CD4-positive, CD25-positive, alpha-beta regulatory T cell (primary cell): ENCODE measurements at regions not wholly inside any gene's neighbourhood (a gene's known extent, or its start where the extent isn't known, plus 50 kb on each side); places are given as distances from the start of the nearest gene placed in this dataset.

Source experiments
- ATAC-seq, 2 donors: fragments of 150-1000 bp; cut with Tn5 transposase; one replicate each; pipeline ENCODE4 v1.10.0; 2021; ENCODE audit warnings: low read depth in 2 of 2, moderate number of reproducible peaks in 2 of 2, moderate library complexity in 1 of 2
- DNase-seq, 3 donors: peaks; one replicate each; pipeline versions ENCODE4 v3.0.0 to v3.0.0-alpha.2; 2012 to 2022; ENCODE audit warnings: mixed read lengths in 1 of 3
- H3K27ac ChIP-seq: one replicate; pipeline ENCODE4 v1.7.0; 2013; ENCODE audit warnings: mild to moderate bottlenecking, low read length; ENCODE audit not compliant: insufficient read depth, poor library complexity, severe bottlenecking
- H3K27me3 ChIP-seq: one replicate; pipeline ENCODE4 v1.7.0; 2013; ENCODE audit warnings: low read length; ENCODE audit not compliant: control insufficient read depth, insufficient read depth
- H3K36me3 ChIP-seq: one replicate; pipeline ENCODE4 v1.7.0; 2013; ENCODE audit warnings: mild to moderate bottlenecking, low read length, moderate library complexity; ENCODE audit not compliant: control insufficient read depth, insufficient read depth
- H3K4me1 ChIP-seq: 2 replicates; pipeline ENCODE4 v1.7.0; 2013; ENCODE audit warnings: mild to moderate bottlenecking, low read length; ENCODE audit not compliant: insufficient read depth, control insufficient read depth, poor library complexity, severe bottlenecking
- H3K4me3 ChIP-seq: one replicate; pipeline ENCODE4 v1.7.0; 2013; ENCODE audit warnings: low read depth, mild to moderate bottlenecking, low read length, moderate library complexity
- H3K9me3 ChIP-seq, 2 experiments: 1 replicate in 1 of 2; 2 replicates in 1 of 2; pipeline ENCODE4 v1.7.0; 2013; ENCODE audit warnings: low read length in 2 of 2, mild to moderate bottlenecking in 1 of 2, moderate library complexity in 1 of 2; ENCODE audit not compliant: control insufficient read depth in 2 of 2
- H3K27ac Mint-ChIP-seq, 3 donors: one replicate each; pipeline ENCODE4 v1.8.0; 2020 to 2022; ENCODE audit warnings: mild to moderate bottlenecking in 3 of 3, mixed read lengths in 3 of 3, moderate library complexity in 2 of 3
- H3K27me3 Mint-ChIP-seq: one replicate; pipeline ENCODE4 v1.8.0; 2022; ENCODE audit warnings: mild to moderate bottlenecking, mixed read lengths
- H3K36me3 Mint-ChIP-seq: one replicate; pipeline ENCODE4 v1.8.0; 2020; ENCODE audit warnings: mixed read lengths
- H3K4me1 Mint-ChIP-seq, 4 donors: one replicate each; pipeline ENCODE4 v1.8.0; 2020 to 2022; ENCODE audit warnings: mixed read lengths in 4 of 4, mild to moderate bottlenecking in 1 of 4
- H3K4me3 Mint-ChIP-seq, 4 donors: one replicate each; pipeline ENCODE4 v1.8.0; 2020 to 2022; ENCODE audit warnings: mild to moderate bottlenecking in 4 of 4, mixed read lengths in 4 of 4, moderate library complexity in 3 of 4
- H3K9me3 Mint-ChIP-seq, 7 donors: one replicate each; pipeline ENCODE4 v1.8.0; 2020 to 2022; ENCODE audit warnings: mixed read lengths in 7 of 7, mild to moderate bottlenecking in 3 of 7, moderate library complexity in 2 of 7

DNA sequence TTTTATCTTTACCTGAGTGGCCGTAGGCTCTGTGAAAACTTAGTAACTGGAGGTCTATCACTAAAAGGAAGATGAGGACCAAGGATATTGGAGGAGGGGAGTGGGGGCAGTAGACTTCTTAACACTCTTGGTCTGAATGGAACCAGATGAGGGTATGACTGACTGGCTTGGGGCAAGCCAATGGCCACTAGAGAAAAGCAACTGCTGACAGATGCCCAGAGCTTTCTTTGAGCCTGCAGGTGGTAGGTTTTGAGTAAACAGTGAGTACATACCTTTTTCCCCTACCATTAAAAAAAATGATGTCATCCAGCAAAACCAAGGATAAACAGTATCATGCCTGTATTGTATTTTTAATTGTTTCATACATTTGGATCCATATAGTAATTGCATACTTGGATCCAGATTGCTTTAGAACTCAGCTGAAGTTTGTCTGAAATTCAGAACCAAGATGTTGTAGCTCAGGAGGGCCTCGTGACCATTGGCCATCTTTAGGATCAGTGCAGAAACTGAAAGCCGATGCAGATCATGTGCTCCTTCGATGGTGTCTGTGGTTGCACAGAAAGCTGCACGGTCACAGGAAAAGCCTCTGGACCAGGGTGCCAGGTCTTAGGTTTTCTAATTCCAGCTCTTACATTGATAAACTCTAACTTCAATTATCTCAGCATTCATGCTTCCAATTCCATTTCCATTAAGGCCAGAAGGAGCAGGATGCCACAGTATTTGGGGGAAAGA is 131.0 kb downstream of the PDGFRA start:
- H3K4me1 Mint-ChIP-seq = no peaks in the 10 kb centered on the region
- H3K4me1 ChIP-seq = no peaks in the 10 kb centered on the region
- H3K27ac ChIP-seq = no peak overlapping the region
- DNase-seq = no peak
- no peak overlapping the region for H3K27ac Mint-ChIP-seq
- H3K36me3 ChIP-seq = no peaks in the 10 kb centered on the region
- no peaks in the 10 kb centered on the region for H3K27me3 Mint-ChIP-seq
- no peaks in the 10 kb centered on the region for H3K9me3 ChIP-seq
- no peak overlapping the region for H3K4me3 Mint-ChIP-seq
- no peak overlapping the region for H3K4me3 ChIP-seq
- no peaks in the 10 kb centered on the region for H3K36me3 Mint-ChIP-seq
- ATAC-seq = no peak
- peaks cover 0 to 2% (median 0%) of the 10 kb centered on the region in 7 donors for H3K9me3 Mint-ChIP-seq
- H3K27me3 ChIP-seq = no peaks in the 10 kb centered on the region

DNA sequence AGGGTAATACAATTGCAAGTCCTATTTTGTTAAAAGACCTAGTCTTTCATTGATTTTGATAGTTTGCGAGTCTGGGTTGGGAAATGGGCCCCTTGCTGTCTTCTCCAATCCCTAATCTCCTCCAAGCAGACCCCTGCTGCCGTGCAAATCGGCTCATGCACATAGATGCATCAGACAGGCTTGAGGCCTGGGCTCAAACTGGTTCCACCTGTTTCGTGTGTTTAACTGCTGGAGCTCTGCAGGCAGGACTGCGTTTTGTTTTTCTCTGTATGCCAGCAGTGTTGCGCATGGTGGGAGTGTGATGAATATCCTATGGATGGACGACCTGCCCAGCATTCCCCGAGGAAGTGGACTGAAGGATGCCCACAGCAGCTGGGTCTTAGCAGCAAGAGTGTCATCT is 133.9 kb downstream of the PDGFRA start:
- Mint-ChIP-seq H3K27me3 (no peaks in the 10 kb centered on the region), H3K27ac (no peak overlapping the region), H3K36me3 (peaks cover 3% of the 10 kb centered on the region), H3K4me3 (no peak overlapping the region), H3K9me3 (peaks cover 0 to 2% (median 0%) of the 10 kb centered on the region in 7 donors), H3K4me1 (no peaks in the 10 kb centered on the region)
- no peaks in the 10 kb centered on the region for H3K27me3 ChIP-seq
- H3K4me1 ChIP-seq = no peaks in the 10 kb centered on the region
- DNase-seq (no peak), ATAC-seq (no peak)
- H3K4me3 ChIP-seq = no peak overlapping the region
- no peaks in the 10 kb centered on the region for H3K9me3 ChIP-seq
- no peak overlapping the region for H3K27ac ChIP-seq
- no peaks in the 10 kb centered on the region for H3K36me3 ChIP-seq

DNA sequence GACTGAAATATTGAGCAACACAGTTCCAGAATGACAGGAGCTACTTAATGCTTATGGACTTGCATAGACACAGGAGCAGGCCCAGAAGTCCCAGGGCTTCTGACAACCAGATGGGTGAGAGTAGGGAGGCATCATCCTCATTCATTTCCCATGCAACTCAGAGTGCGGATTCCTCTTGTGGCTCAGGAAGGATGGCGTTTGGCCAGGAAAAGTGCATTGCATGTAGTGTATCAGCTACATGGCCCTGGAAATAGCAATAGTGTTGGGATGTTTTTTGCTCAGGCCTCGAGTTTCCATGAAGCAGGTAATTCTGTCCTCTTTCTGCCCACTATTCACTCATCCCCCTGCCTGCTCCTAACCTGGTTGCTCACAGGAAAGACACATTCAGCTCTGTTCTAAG is 136.6 kb downstream of the PDGFRA start:
- no peaks in the 10 kb centered on the region for H3K27me3 ChIP-seq
- H3K4me3 Mint-ChIP-seq = no peak overlapping the region
- H3K9me3 ChIP-seq = no peaks in the 10 kb centered on the region
- H3K27ac Mint-ChIP-seq = no peak overlapping the region
- peaks cover 3% of the 10 kb centered on the region for H3K36me3 Mint-ChIP-seq
- H3K4me1 ChIP-seq = no peaks in the 10 kb centered on the region
- H3K9me3 Mint-ChIP-seq = no peaks in the 10 kb centered on the region
- no peak overlapping the region for H3K27ac ChIP-seq
- ATAC-seq (no peak), DNase-seq (no peak)
- H3K4me1 Mint-ChIP-seq = no peaks in the 10 kb centered on the region
- H3K27me3 Mint-ChIP-seq = no peaks in the 10 kb centered on the region
- H3K4me3 ChIP-seq = no peak overlapping the region
- no peaks in the 10 kb centered on the region for H3K36me3 ChIP-seq

DNA sequence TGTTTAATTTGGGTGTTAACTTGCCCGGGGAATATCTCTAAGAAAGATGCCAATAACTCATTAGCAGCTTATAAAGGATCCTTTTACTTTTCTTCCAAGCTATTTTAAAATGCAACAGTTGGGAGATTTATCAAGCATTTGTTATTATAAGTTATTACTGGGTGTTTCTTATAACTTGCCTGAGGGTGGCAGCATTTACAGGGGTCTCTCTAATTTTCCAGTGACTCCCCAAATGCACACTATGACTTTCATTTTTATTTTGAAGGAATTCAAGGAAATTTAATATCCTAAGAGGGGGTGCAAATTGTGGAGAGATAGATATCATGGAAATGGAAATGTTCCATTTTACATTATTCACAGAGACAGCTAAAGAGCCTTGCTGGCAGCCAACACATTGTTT is 138.0 kb downstream of the PDGFRA start:
- no peaks in the 10 kb centered on the region for H3K4me1 Mint-ChIP-seq
- H3K4me1 ChIP-seq = no peaks in the 10 kb centered on the region
- H3K9me3 ChIP-seq = no peaks in the 10 kb centered on the region
- no peak overlapping the region for H3K27ac ChIP-seq
- H3K9me3 Mint-ChIP-seq = peaks cover 0 to 1% (median 0%) of the 10 kb centered on the region in 7 donors
- no peak overlapping the region for H3K4me3 Mint-ChIP-seq
- no peaks in the 10 kb centered on the region for H3K36me3 ChIP-seq
- no peaks in the 10 kb centered on the region for H3K27me3 Mint-ChIP-seq
- peaks cover 3% of the 10 kb centered on the region for H3K36me3 Mint-ChIP-seq
- no peaks in the 10 kb centered on the region for H3K27me3 ChIP-seq
- ATAC-seq (no peak), DNase-seq (no peak)
- no peak overlapping the region for H3K4me3 ChIP-seq
- no peak overlapping the region for H3K27ac Mint-ChIP-seq

DNA sequence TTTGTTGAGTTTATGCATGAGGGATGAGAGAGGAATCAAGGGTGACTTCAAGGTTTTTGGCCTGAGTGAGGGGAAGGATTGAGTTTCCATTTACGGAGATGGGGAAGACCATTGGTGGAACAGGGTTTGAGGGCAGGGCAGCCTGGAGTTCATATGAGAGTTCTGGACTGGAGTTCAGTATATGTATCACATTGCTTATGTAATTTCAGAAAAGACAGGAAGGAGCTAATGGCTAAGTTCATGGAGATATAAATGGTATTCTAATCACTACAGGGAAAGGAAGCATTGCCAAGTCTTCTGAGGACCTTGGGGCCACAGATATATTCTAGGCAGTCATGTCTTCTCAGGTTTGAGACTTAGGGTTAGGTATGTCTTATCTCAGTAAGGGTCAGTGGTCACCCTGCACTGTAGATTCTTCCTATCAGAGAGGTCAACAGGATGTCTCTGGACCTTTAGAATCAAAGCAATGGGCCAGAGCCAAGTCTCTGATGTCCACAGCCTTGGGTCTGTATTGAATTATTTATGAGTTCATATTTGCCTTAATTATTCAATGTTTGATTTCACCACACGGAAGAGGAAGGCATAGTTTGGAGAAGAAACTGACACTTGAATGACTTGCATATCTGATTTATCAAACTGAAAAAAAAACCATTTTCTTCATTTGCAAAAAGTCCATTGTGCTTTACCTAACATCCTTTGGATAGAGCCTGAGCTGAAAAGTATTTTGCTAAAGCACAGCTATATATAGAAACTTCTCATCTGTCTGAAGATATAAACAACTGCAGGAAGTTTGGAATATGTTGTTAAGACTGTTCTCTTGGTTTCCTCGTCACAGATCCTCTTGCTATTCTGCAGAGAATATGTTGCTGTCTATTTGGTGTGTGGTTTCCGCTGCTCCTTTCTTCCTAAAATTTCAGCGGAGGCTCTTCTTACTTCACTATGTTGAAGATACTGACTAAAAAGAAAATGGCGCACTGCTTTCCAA is 139.5 kb downstream of the PDGFRA start:
- peaks cover 0 to 5% (median 0%) of the 10 kb centered on the region in 7 donors for H3K9me3 Mint-ChIP-seq
- DNase-seq (no peak), ATAC-seq (no peak)
- no peak overlapping the region for H3K4me3 ChIP-seq
- no peaks in the 10 kb centered on the region for H3K27me3 Mint-ChIP-seq
- no peaks in the 10 kb centered on the region for H3K9me3 ChIP-seq
- H3K36me3 Mint-ChIP-seq = peaks cover 3% of the 10 kb centered on the region
- no peak overlapping the region for H3K27ac Mint-ChIP-seq
- no peaks in the 10 kb centered on the region for H3K36me3 ChIP-seq
- H3K27me3 ChIP-seq = no peaks in the 10 kb centered on the region
- no peak overlapping the region for H3K27ac ChIP-seq
- H3K4me1 Mint-ChIP-seq = no peaks in the 10 kb centered on the region
- H3K4me3 Mint-ChIP-seq = no peak overlapping the region
- H3K4me1 ChIP-seq = no peaks in the 10 kb centered on the region

DNA sequence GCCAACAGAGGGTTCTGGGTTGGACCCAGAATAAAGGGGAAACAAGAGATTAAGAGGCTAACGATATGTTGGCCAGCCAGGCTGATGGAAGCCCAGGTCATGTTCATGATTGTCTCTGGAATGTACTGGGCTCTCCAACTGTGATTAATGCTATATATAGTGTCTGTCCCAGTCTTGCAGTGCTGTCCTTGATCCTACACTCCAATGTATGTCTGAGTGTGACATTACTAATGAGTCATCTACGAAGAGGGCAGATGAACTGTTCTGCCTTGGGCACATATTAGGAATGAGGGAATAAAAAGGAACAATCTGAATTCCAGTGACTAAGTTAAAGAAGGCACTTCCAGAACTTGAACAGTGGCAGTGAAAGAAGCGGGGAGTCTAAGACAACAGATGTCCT is 142.1 kb downstream of the PDGFRA start:
- no peak overlapping the region for H3K27ac Mint-ChIP-seq
- H3K27me3 Mint-ChIP-seq = no peaks in the 10 kb centered on the region
- ATAC-seq = no peak
- H3K27ac ChIP-seq = no peak overlapping the region
- no peaks in the 10 kb centered on the region for H3K27me3 ChIP-seq
- no peaks in the 10 kb centered on the region for H3K4me1 ChIP-seq
- no peaks in the 10 kb centered on the region for H3K36me3 ChIP-seq
- peaks cover 0 to 8% (median 0%) of the 10 kb centered on the region in 7 donors for H3K9me3 Mint-ChIP-seq
- no peak overlapping the region for H3K4me3 ChIP-seq
- no peaks in the 10 kb centered on the region for H3K36me3 Mint-ChIP-seq
- no peak overlapping the region for H3K4me3 Mint-ChIP-seq
- DNase-seq = no peak
- no peaks in the 10 kb centered on the region for H3K4me1 Mint-ChIP-seq
- H3K9me3 ChIP-seq = no peaks in the 10 kb centered on the region

DNA sequence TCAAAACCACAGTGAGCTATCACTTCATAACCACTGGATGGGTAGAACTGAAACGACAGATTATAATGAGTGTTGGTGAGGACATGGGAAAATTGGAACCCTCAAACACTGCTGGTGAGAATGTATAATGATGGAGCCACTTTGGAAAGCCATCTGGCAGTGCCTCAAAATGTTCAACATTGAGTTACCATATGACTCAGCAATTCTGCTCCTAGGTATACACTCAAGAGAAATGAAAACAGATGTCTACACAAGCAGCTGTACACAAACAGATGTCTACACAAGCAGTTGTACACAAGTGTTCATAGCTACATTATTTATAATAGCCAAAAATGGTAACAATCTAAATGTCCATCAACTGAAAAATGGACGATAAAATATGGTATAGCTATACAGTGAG is 143.9 kb downstream of the PDGFRA start:
- Histone ChIP-seq H3K36me3 (no peaks in the 10 kb centered on the region), H3K4me1 (no peaks in the 10 kb centered on the region), H3K27me3 (no peaks in the 10 kb centered on the region), H3K27ac (no peak overlapping the region), H3K4me3 (no peak overlapping the region), H3K9me3 (no peaks in the 10 kb centered on the region)
- Mint-ChIP-seq H3K9me3 (peaks cover 0 to 8% (median 0%) of the 10 kb centered on the region in 7 donors), H3K4me3 (no peak overlapping the region), H3K27ac (no peak overlapping the region), H3K4me1 (no peaks in the 10 kb centered on the region), H3K27me3 (no peaks in the 10 kb centered on the region), H3K36me3 (no peaks in the 10 kb centered on the region)
- DNase-seq (no peak), ATAC-seq (no peak)
